GM23338 (cell line): ENCODE measurements at regions not wholly inside any gene's neighbourhood (a gene's known extent, or its start where the extent isn't known, plus 50 kb on each side); places are given as distances from the start of the nearest gene placed in this dataset.

Experiments used
- ATAC-seq: fragments of 200-7000 bp; cut with Tn5 transposase; 3 replicates; pipeline ENCODE4 v1.9.1; 2020
- DNase-seq: peaks from one replicate; pipeline ENCODE4 v3.0.0-alpha.2; 2015; ENCODE audit warnings: low spot score
- H2AFZ ChIP-seq: fragments of 200-600 bp; sonication (generic); 2 replicates; pipeline ENCODE4 v1.8.0; 2016; ENCODE audit warnings: antibody characterized with exemption, mild to moderate bottlenecking, moderate library complexity
- H3F3A ChIP-seq: fragments of 200-600 bp; sonication (generic); replicated peaks from 2 replicates; pipeline ENCODE4 v1.8.0; 2017; ENCODE audit warnings: antibody characterized with exemption, mixed run types, low read depth
- H3K27ac ChIP-seq: fragments of 200-600 bp; sonication (generic); 2 replicates; pipeline ENCODE4 v1.6.1; 2016; ENCODE audit warnings: low read depth
- H3K27me3 ChIP-seq: fragments of 200-600 bp; sonication (generic); 2 replicates; pipeline ENCODE4 v1.8.0; 2016; ENCODE audit warnings: mild to moderate bottlenecking, mixed run types, moderate library complexity; ENCODE audit not compliant: insufficient read depth
- H3K36me3 ChIP-seq: fragments of 200-600 bp; sonication (generic); 2 replicates; pipeline ENCODE4 v1.8.0; 2016; ENCODE audit warnings: mild to moderate bottlenecking; ENCODE audit not compliant: insufficient read depth
- H3K4me1 ChIP-seq: fragments of 200-600 bp; sonication (generic); 2 replicates; pipeline ENCODE4 v1.8.0; 2016; ENCODE audit warnings: mild to moderate bottlenecking, moderate library complexity; ENCODE audit not compliant: insufficient read depth
- H3K4me2 ChIP-seq: fragments of 200-600 bp; sonication (generic); 2 replicates; pipeline ENCODE4 v1.7.1; 2017; ENCODE audit warnings: mixed run types
- H3K4me3 ChIP-seq: fragments of 200-600 bp; sonication (generic); 2 replicates; pipeline ENCODE4 v1.6.1; 2016; ENCODE audit warnings: mixed run types
- H3K79me2 ChIP-seq: fragments of 200-600 bp; sonication (generic); replicated peaks from 2 replicates; pipeline ENCODE4 v1.8.0; 2017; ENCODE audit warnings: mild to moderate bottlenecking; ENCODE audit not compliant: insufficient read depth
- H3K9me2 ChIP-seq: fragments of 200-600 bp; sonication (generic); 2 replicates; pipeline ENCODE4 v1.8.0; 2017; ENCODE audit not compliant: insufficient read depth
- H4K20me1 ChIP-seq: fragments of 200-600 bp; sonication (generic); replicated peaks from 2 replicates; pipeline ENCODE4 v1.8.0; 2017; ENCODE audit warnings: mild to moderate bottlenecking; ENCODE audit not compliant: insufficient read depth
- H3K27ac Mint-ChIP-seq: 2 replicates; pipeline ENCODE4 v1.8.0; 2020; ENCODE audit warnings: inconsistent platforms, mild to moderate bottlenecking, moderate library complexity, mixed read lengths
- H3K27me3 Mint-ChIP-seq: 3 replicates; pipeline ENCODE4 v1.8.0; 2022; ENCODE audit warnings: low read depth, mild to moderate bottlenecking, moderate library complexity, mixed read lengths, inconsistent platforms; ENCODE audit not compliant: insufficient read depth, poor library complexity
- H3K36me3 Mint-ChIP-seq: 3 replicates; pipeline ENCODE4 v1.8.0; 2021; ENCODE audit warnings: low read depth, mild to moderate bottlenecking, inconsistent platforms, moderate library complexity, mixed read lengths
- H3K4me1 Mint-ChIP-seq: 3 replicates; pipeline ENCODE4 v1.8.0; 2020; ENCODE audit warnings: mild to moderate bottlenecking, inconsistent platforms, mixed read lengths
- H3K4me3 Mint-ChIP-seq: 3 replicates; pipeline ENCODE4 v1.8.0; 2021; ENCODE audit warnings: moderate library complexity, mild to moderate bottlenecking, inconsistent platforms, mixed read lengths
- H3K9me3 Mint-ChIP-seq: 3 replicates; pipeline ENCODE4 v1.8.0; 2020; ENCODE audit warnings: moderate library complexity, mild to moderate bottlenecking, inconsistent platforms, mixed read lengths
- CTCF ChIP-seq, 2 experiments: fragments of 200-600 bp in 1 of 2; sonication (generic) in 1 of 2; conservative IDR thresholded peaks; 2 replicates each; pipeline versions ENCODE4 v1.5.1 to v1.6.1; 2016 to 2017; ENCODE audit warnings: antibody characterized with exemption in 2 of 2, low read depth in 2 of 2, mild to moderate bottlenecking in 2 of 2, moderate library complexity in 1 of 2
- EZH2 ChIP-seq: fragments of 200-600 bp; sonication (generic); IDR thresholded peaks from one replicate; pipeline ENCODE4 v1.8.0; 2017; ENCODE audit warnings: antibody characterized with exemption, mild to moderate bottlenecking, low read depth; ENCODE audit not compliant: unreplicated experiment
- EZH2phosphoT487 ChIP-seq: fragments of 200-600 bp; sonication (generic); IDR thresholded peaks from one replicate; pipeline ENCODE4 v1.8.1; 2018; ENCODE audit warnings: antibody characterized with exemption; ENCODE audit not compliant: unreplicated experiment
- POLR2AphosphoS5 ChIP-seq: IDR thresholded peaks from 2 replicates; pipeline ENCODE4 v1.6.1; 2016; ENCODE audit warnings: antibody characterized with exemption, low read depth
- ZNF114 ChIP-seq: fragments of 250-450 bp; sonication (Bioruptor Pico); IDR thresholded peaks from 2 replicates; pipeline ENCODE4 v1.5.0; 2020; ENCODE audit warnings: mild to moderate bottlenecking, moderate library complexity
- TF ChIP-seq, protein P1 (sequence below): IDR thresholded peaks from one replicate; pipeline ENCODE4 v1.6.1; 2018; ENCODE audit warnings: antibody characterized with exemption; ENCODE audit not compliant: unreplicated experiment
- TF ChIP-seq, protein P2 (sequence below): fragments of 250-450 bp; sonication (Bioruptor Pico); IDR thresholded peaks from 2 replicates; pipeline ENCODE4 v1.5.0; 2020; ENCODE audit warnings: mild to moderate bottlenecking, moderate library complexity

- ATAC-seq = no peak
- TF ChIP-seq ZNF114 (CRISPR knock-in tag) (no peak), POLR2AphosphoS5 (no peak), EZH2phosphoT487 (no peak), CTCF (conservative IDR thresholded peaks at IDR 0.05; ENCODE audit: low read depth in 2 of 2) (no peak)
- TF ChIP-seq, protein P1, sequence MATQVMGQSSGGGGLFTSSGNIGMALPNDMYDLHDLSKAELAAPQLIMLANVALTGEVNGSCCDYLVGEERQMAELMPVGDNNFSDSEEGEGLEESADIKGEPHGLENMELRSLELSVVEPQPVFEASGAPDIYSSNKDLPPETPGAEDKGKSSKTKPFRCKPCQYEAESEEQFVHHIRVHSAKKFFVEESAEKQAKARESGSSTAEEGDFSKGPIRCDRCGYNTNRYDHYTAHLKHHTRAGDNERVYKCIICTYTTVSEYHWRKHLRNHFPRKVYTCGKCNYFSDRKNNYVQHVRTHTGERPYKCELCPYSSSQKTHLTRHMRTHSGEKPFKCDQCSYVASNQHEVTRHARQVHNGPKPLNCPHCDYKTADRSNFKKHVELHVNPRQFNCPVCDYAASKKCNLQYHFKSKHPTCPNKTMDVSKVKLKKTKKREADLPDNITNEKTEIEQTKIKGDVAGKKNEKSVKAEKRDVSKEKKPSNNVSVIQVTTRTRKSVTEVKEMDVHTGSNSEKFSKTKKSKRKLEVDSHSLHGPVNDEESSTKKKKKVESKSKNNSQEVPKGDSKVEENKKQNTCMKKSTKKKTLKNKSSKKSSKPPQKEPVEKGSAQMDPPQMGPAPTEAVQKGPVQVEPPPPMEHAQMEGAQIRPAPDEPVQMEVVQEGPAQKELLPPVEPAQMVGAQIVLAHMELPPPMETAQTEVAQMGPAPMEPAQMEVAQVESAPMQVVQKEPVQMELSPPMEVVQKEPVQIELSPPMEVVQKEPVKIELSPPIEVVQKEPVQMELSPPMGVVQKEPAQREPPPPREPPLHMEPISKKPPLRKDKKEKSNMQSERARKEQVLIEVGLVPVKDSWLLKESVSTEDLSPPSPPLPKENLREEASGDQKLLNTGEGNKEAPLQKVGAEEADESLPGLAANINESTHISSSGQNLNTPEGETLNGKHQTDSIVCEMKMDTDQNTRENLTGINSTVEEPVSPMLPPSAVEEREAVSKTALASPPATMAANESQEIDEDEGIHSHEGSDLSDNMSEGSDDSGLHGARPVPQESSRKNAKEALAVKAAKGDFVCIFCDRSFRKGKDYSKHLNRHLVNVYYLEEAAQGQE = no peak
- no peak overlapping the region for H3K4me3 Mint-ChIP-seq
These were observed 657.8 kb upstream of the LINC00305 start for GRCh38 chr18:64806691-64807090.

GRCh38 chr18:64806232-64806631, 657.3 kb upstream of the LINC00305 start:
- no peaks in the 10 kb centered on the region for H3K4me1 ChIP-seq
- no peaks in the 10 kb centered on the region for H3K9me3 Mint-ChIP-seq
- no peaks in the 10 kb centered on the region for H4K20me1 ChIP-seq
- H3K4me3 Mint-ChIP-seq = no peak overlapping the region
- H3K27me3 ChIP-seq = no peaks in the 10 kb centered on the region
- H3K4me3 ChIP-seq = no peak overlapping the region
- no peaks in the 10 kb centered on the region for H3K36me3 Mint-ChIP-seq
- no peaks in the 10 kb centered on the region for H3K9me2 ChIP-seq
- H3K27ac Mint-ChIP-seq = no peak overlapping the region
- H3K27ac ChIP-seq = no peak overlapping the region
- no peak overlapping the region for H3K4me2 ChIP-seq
- no peaks in the 10 kb centered on the region; the same call in 2 of the 3 replicates for H3K4me1 Mint-ChIP-seq
- DNase-seq = no peak
- H3K36me3 ChIP-seq = no peaks in the 10 kb centered on the region
- no peak for ATAC-seq
- H3K79me2 ChIP-seq = no peaks in the 10 kb centered on the region
- no peak overlapping the region for H2AFZ ChIP-seq
- H3K27me3 Mint-ChIP-seq = no peaks in the 10 kb centered on the region
- H3F3A ChIP-seq = no peaks in the 10 kb centered on the region
- TF ChIP-seq EZH2phosphoT487 (no peak), EZH2 (no peak)
- TF ChIP-seq, protein P2, sequence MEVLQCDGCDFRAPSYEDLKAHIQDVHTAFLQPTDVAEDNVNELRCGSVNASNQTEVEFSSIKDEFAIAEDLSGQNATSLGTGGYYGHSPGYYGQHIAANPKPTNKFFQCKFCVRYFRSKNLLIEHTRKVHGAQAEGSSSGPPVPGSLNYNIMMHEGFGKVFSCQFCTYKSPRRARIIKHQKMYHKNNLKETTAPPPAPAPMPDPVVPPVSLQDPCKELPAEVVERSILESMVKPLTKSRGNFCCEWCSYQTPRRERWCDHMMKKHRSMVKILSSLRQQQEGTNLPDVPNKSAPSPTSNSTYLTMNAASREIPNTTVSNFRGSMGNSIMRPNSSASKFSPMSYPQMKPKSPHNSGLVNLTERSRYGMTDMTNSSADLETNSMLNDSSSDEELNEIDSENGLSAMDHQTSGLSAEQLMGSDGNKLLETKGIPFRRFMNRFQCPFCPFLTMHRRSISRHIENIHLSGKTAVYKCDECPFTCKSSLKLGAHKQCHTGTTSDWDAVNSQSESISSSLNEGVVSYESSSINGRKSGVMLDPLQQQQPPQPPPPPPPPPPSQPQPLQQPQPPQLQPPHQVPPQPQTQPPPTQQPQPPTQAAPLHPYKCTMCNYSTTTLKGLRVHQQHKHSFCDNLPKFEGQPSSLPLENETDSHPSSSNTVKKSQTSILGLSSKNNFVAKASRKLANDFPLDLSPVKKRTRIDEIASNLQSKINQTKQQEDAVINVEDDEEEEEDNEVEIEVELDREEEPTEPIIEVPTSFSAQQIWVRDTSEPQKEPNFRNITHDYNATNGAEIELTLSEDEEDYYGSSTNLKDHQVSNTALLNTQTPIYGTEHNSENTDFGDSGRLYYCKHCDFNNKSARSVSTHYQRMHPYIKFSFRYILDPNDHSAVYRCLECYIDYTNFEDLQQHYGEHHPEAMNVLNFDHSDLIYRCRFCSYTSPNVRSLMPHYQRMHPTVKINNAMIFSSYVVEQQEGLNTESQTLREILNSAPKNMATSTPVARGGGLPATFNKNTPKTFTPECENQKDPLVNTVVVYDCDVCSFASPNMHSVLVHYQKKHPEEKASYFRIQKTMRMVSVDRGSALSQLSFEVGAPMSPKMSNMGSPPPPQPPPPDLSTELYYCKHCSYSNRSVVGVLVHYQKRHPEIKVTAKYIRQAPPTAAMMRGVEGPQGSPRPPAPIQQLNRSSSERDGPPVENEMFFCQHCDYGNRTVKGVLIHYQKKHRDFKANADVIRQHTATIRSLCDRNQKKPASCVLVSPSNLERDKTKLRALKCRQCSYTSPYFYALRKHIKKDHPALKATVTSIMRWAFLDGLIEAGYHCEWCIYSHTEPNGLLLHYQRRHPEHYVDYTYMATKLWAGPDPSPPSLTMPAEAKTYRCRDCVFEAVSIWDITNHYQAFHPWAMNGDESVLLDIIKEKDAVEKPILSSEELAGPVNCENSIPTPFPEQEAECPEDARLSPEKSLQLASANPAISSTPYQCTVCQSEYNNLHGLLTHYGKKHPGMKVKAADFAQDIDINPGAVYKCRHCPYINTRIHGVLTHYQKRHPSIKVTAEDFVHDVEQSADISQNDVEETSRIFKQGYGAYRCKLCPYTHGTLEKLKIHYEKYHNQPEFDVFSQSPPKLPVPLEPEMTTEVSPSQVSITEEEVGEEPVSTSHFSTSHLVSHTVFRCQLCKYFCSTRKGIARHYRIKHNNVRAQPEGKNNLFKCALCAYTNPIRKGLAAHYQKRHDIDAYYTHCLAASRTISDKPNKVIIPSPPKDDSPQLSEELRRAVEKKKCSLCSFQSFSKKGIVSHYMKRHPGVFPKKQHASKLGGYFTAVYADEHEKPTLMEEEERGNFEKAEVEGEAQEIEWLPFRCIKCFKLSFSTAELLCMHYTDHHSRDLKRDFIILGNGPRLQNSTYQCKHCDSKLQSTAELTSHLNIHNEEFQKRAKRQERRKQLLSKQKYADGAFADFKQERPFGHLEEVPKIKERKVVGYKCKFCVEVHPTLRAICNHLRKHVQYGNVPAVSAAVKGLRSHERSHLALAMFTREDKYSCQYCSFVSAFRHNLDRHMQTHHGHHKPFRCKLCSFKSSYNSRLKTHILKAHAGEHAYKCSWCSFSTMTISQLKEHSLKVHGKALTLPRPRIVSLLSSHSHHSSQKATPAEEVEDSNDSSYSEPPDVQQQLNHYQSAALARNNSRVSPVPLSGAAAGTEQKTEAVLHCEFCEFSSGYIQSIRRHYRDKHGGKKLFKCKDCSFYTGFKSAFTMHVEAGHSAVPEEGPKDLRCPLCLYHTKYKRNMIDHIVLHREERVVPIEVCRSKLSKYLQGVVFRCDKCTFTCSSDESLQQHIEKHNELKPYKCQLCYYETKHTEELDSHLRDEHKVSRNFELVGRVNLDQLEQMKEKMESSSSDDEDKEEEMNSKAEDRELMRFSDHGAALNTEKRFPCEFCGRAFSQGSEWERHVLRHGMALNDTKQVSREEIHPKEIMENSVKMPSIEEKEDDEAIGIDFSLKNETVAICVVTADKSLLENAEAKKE (CRISPR knock-in tag) = no peak

More at GRCh38 chr18:64806691-64807090, 657.8 kb upstream of the LINC00305 start:
- no peaks in the 10 kb centered on the region for H4K20me1 ChIP-seq
- H3K4me3 ChIP-seq = no peak overlapping the region
- H3K27me3 ChIP-seq = no peaks in the 10 kb centered on the region
- no peak overlapping the region for H2AFZ ChIP-seq
- H3K27ac Mint-ChIP-seq = no peak overlapping the region; the same call in 1 of the 2 replicates
- no peaks in the 10 kb centered on the region for H3K27me3 Mint-ChIP-seq
- H3K4me1 ChIP-seq = no peaks in the 10 kb centered on the region
- H3K4me1 Mint-ChIP-seq = no peaks in the 10 kb centered on the region; the same call in 2 of the 3 replicates
- no peaks in the 10 kb centered on the region for H3K9me3 Mint-ChIP-seq
- H3K27ac ChIP-seq = no peak overlapping the region
- H3K36me3 Mint-ChIP-seq = no peaks in the 10 kb centered on the region
- H3K79me2 ChIP-seq = no peaks in the 10 kb centered on the region
- H3K4me2 ChIP-seq = no peak overlapping the region
- H3K36me3 ChIP-seq = no peaks in the 10 kb centered on the region
- no peak for DNase-seq
- H3K9me2 ChIP-seq = no peaks in the 10 kb centered on the region
- no peaks in the 10 kb centered on the region for H3F3A ChIP-seq
